ENCODE measurements at regions not wholly inside any gene's neighbourhood (a gene's known extent, or its start where the extent isn't known, plus 50 kb on each side); places are given as distances from the start of the nearest gene placed in this dataset.

DNA sequence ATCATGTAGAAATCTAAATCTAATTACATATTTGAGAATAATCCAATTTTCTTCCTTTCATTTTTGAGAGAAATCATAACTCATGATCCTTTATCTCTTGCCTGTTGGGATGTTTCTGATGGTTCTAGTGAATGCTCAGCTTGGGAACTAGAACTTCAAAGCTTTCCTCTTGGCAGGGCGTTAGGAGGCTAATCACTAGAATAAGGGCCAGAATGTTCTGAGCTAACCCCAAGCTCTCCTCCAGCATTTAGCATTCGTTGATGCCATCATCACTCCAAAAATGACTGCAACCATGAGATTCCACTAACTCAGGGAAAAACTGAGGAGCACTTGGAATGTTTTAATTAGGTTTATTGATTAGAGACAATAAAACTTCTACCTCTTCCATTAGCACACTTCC is 93.9 kb upstream of the DPT start:
- TF ChIP-seq POLR2A (IDR thresholded peaks at IDR 0.05; ENCODE audit: low read depth, low read length) (no peak), PAX5 (IDR thresholded peaks at IDR 0.05; ENCODE audit: insufficient read depth, low read length, severe bottlenecking) (no peak), POLR2AphosphoS5 (IDR thresholded peaks at IDR 0.05; ENCODE audit: low read depth, low read length) (no peak), SPI1 (IDR thresholded peaks at IDR 0.05; ENCODE audit: low read depth, low read length) (no peak), TAF1 (IDR thresholded peaks at IDR 0.05; ENCODE audit: low read depth, low read length) (no peak), POU2F2 (IDR thresholded peaks at IDR 0.05; ENCODE audit: low read depth, low read length) (no peak)
